GM12878 (cell line): ENCODE measurements at regions not wholly inside any gene's neighbourhood (a gene's known extent, or its start where the extent isn't known, plus 50 kb on each side); places are given as distances from the start of the nearest gene placed in this dataset.
A peak's percentile ranks its signal among the peaks of the same experiment; 100 is the strongest.

Experiments
- ATAC-seq: fragments of 200-7000 bp; cut with Tn5 transposase; 3 replicates; pipeline ENCODE4 v1.9.1; 2020; ENCODE audit warnings: mild to moderate bottlenecking, moderate library complexity
- BruUV-seq: library from RNA; stranded (reverse); fragments of 400-500 nt; replicated peaks from 2 replicates; lab custom pipeline; 2021; lab: Mats Ljungman, UMichigan
- CTCF ChIA-PET: fragments of 300-600 bp; sonication (Branson Sonifier 250); formaldehyde crosslinking; extraction: SDS; loops from one replicate; lab custom pipeline; 2021; ENCODE audit warnings: inconsistent platforms; lab: Yijun Ruan, JAX
- POLR2A ChIA-PET: fragments of 350-600 bp; formaldehyde crosslinking; extraction: SDS; loops from one replicate; lab custom pipeline; 2021; ENCODE audit warnings: inconsistent platforms; lab: Charles Lee
- RAD21 ChIA-PET: fragments of 300-600 bp; sonication (Branson Sonifier 250); formaldehyde crosslinking; loops from one replicate; lab custom pipeline; 2023; ENCODE audit warnings: antibody characterized with exemption; ENCODE audit not compliant: unreplicated experiment; lab: Charles Lee
- SMC1A ChIA-PET: fragments of 300-600 bp; sonication (Branson Sonifier 250); formaldehyde crosslinking; loops from one replicate; lab custom pipeline; 2023; ENCODE audit not compliant: unreplicated experiment, uncharacterized antibody; lab: Charles Lee
- DNase-seq: peaks from one replicate; pipeline ENCODE4 v3.0.0-alpha.2; 2011; ENCODE audit warnings: low read depth, low spot score
- FAIRE-seq: peaks from 3 replicates; lab custom pipeline; 2011; peaks lifted over from hg19 to GRCh38; lab: Jason Lieb, UNC
- H2AFZ ChIP-seq: 2 replicates; pipeline ENCODE4 v1.6.0; 2011; ENCODE audit warnings: low read depth, low read length, control low read depth; ENCODE audit not compliant: control insufficient read depth
- H3K27ac ChIP-seq: 2 replicates; pipeline ENCODE4 v1.5.1; 2011; ENCODE audit warnings: control low read depth; ENCODE audit not compliant: control insufficient read depth, insufficient read depth
- H3K27me3 ChIP-seq, 2 experiments: replicated peaks in 1 of 2; 2 replicates each; pipeline versions ENCODE4 v1.6.0 to v1.6.1; 2011; ENCODE audit warnings: low read length in 1 of 2; ENCODE audit not compliant: control insufficient read depth in 2 of 2, insufficient read depth in 2 of 2
- H3K36me3 ChIP-seq, 2 experiments: 2 replicates each; pipeline ENCODE4 v1.5.1; 2011; ENCODE audit warnings: low read length in 1 of 2; ENCODE audit not compliant: control insufficient read depth in 2 of 2, insufficient read depth in 2 of 2
- H3K4me1 ChIP-seq: 2 replicates; pipeline ENCODE4 v1.6.1; 2011; ENCODE audit warnings: mild to moderate bottlenecking, low read length, moderate library complexity, mixed read lengths; ENCODE audit not compliant: control insufficient read depth, insufficient read depth
- H3K4me2 ChIP-seq: 2 replicates; pipeline ENCODE4 v1.6.0; 2011; ENCODE audit warnings: control low read depth; ENCODE audit not compliant: control insufficient read depth, insufficient read depth
- H3K4me3 ChIP-seq: fragments of 200-600 bp; sonication (generic); 2 replicates; pipeline ENCODE4 v1.5.1; 2016
- H3K79me2 ChIP-seq: 2 replicates; pipeline ENCODE4 v1.6.0; 2011; ENCODE audit warnings: low read length; ENCODE audit not compliant: control insufficient read depth, insufficient read depth
- H3K9ac ChIP-seq: 2 replicates; pipeline ENCODE4 v1.8.0; 2011; ENCODE audit warnings: low read length, control low read depth, mixed read lengths; ENCODE audit not compliant: control insufficient read depth, insufficient read depth
- H3K9me3 ChIP-seq: replicated peaks from 3 replicates; pipeline ENCODE4 v1.5.1; 2011; ENCODE audit warnings: mild to moderate bottlenecking, low read length; ENCODE audit not compliant: control insufficient read depth, insufficient read depth
- H4K20me1 ChIP-seq: 2 replicates; pipeline ENCODE4 v1.6.0; 2011; ENCODE audit not compliant: control insufficient read depth, insufficient read depth
- ATF2 ChIP-seq: IDR thresholded peaks from 2 replicates; pipeline ENCODE4 v1.6.1; 2012; ENCODE audit warnings: low read length, inconsistent platforms
- CHD4 ChIP-seq: fragments of 200-600 bp; sonication (generic); IDR thresholded peaks from 2 replicates; pipeline ENCODE4 v1.6.1; 2016; ENCODE audit warnings: mild to moderate bottlenecking
- CTCF ChIP-seq, 3 experiments: IDR thresholded peaks in 2 of 3; conservative IDR thresholded peaks in 1 of 3; 2 replicates each; pipeline ENCODE4 v1.5.1; 2011; ENCODE audit warnings: low read depth in 3 of 3, low read length in 3 of 3, mild to moderate bottlenecking in 3 of 3, control low read depth in 2 of 3, moderate library complexity in 2 of 3, inconsistent platforms in 1 of 3, mixed read lengths in 1 of 3; ENCODE audit not compliant: control insufficient read depth in 2 of 3, insufficient read depth in 1 of 3; ENCODE audit errors: extremely low read depth in 1 of 3
- EZH2 ChIP-seq: IDR thresholded peaks from 2 replicates; pipeline ENCODE4 v1.6.1; 2012; ENCODE audit warnings: low read depth, mild to moderate bottlenecking, control low read depth, inconsistent platforms, low read length, borderline replicate concordance; ENCODE audit not compliant: control insufficient read depth
- KAT2A ChIP-seq: conservative IDR thresholded peaks from 2 replicates; pipeline ENCODE4 v1.6.1; 2011; ENCODE audit warnings: low read depth, low read length; ENCODE audit not compliant: control insufficient read depth
- KLF5 ChIP-seq: fragments of 450-650 bp; IDR thresholded peaks from 2 replicates; pipeline ENCODE4 v1.6.1; 2014; ENCODE audit warnings: mild to moderate bottlenecking; ENCODE audit not compliant: partially characterized antibody
- NFIC ChIP-seq: IDR thresholded peaks from 2 replicates; pipeline ENCODE4 v1.6.1; 2012; ENCODE audit warnings: low read depth, mild to moderate bottlenecking, inconsistent platforms, low read length, moderate library complexity
- NFXL1 ChIP-seq: fragments of 450-650 bp; IDR thresholded peaks from 2 replicates; pipeline ENCODE4 v1.6.1; 2017; ENCODE audit warnings: antibody characterized with exemption, mild to moderate bottlenecking, borderline replicate concordance
- NKRF ChIP-seq: fragments of 450-650 bp; conservative IDR thresholded peaks from 2 replicates; pipeline ENCODE4 v1.6.1; 2017; ENCODE audit warnings: mild to moderate bottlenecking, moderate library complexity
- PAX8 ChIP-seq: fragments of 450-650 bp; IDR thresholded peaks from 2 replicates; pipeline ENCODE4 v1.6.1; 2017; ENCODE audit warnings: mild to moderate bottlenecking, moderate library complexity
- POLR2AphosphoS5 ChIP-seq: IDR thresholded peaks from 2 replicates; pipeline ENCODE4 v1.6.1; 2011; ENCODE audit warnings: mild to moderate bottlenecking, low read length, inconsistent platforms
- RAD21 ChIP-seq: IDR thresholded peaks from 2 replicates; pipeline ENCODE4 v1.6.1; 2011; ENCODE audit warnings: mild to moderate bottlenecking, low read depth, low read length, moderate library complexity; ENCODE audit not compliant: insufficient read depth
- SUPT20H ChIP-seq: IDR thresholded peaks from 2 replicates; pipeline ENCODE4 v1.6.1; 2011; ENCODE audit warnings: low read depth, mild to moderate bottlenecking, low read length, moderate library complexity, borderline replicate concordance; ENCODE audit not compliant: control insufficient read depth
- SUZ12 ChIP-seq: fragments of 200-600 bp; sonication (generic); IDR thresholded peaks from one replicate; pipeline ENCODE4 v1.6.1; 2018; ENCODE audit warnings: antibody characterized with exemption, mild to moderate bottlenecking; ENCODE audit not compliant: unreplicated experiment
- TAF1 ChIP-seq: IDR thresholded peaks from 2 replicates; pipeline ENCODE4 v1.6.1; 2011; ENCODE audit warnings: mild to moderate bottlenecking, low read depth, low read length, borderline replicate concordance
- WRNIP1 ChIP-seq: IDR thresholded peaks from 2 replicates; pipeline ENCODE4 v1.6.1; 2011; ENCODE audit warnings: low read depth, low read length, improper control_type of control experiment, borderline replicate concordance
- ZNF274 ChIP-seq: IDR thresholded peaks from one replicate; pipeline ENCODE4 v1.8.0; 2011; ENCODE audit not compliant: insufficient read length, insufficient read depth
- ZNF622 ChIP-seq: fragments of 450-650 bp; IDR thresholded peaks from 2 replicates; pipeline ENCODE4 v1.6.1; 2017; ENCODE audit warnings: mild to moderate bottlenecking, inconsistent platforms
- WGBS: methylation state at CpG from one replicate; pipeline ENCODE4 v1.1.6; 2016; ENCODE audit warnings: low lambda C conversion rate; ENCODE audit not compliant: insufficient replicate concordance, insufficient coverage; ENCODE audit errors: missing lambda C conversion rate; 5-methylcytosine and 5-hydroxymethylcytosine counted together
- in situ Hi-C: fragments of 300-500 bp; cut with MboI; formaldehyde crosslinking; loops from 9 replicates; pipeline ENCODE4 v1.14.3; 2018; ENCODE audit warnings: mixed read lengths
- intact Hi-C: fragments of 100-400 bp; cut with micrococcal nuclease; formaldehyde crosslinking; loops from one replicate; pipeline ENCODE4 v1.14.2; 2022; ENCODE audit not compliant: unreplicated experiment

GRCh38 chr5:6950250-6950649 is 237.0 kb downstream of the TENT4A start:
- H3K79me2 ChIP-seq, result no peaks in the 10 kb centered on the region
- DNase-seq, result no peak
- ChIA-PET CTCF (no interaction called here), RAD21 (no interaction called here), SMC1A (interaction anchor here (0.7 kb wide), 1 partner anchor 795 kb away, joined by 3 read pairs; no protein-coding TSS in a partner anchor), POLR2A (no interaction called here)
- no peak overlapping the region for H3K27ac ChIP-seq
- no peaks in the 10 kb centered on the region for H3K36me3 ChIP-seq
- BruUV-seq, result no TSS peak
- no peaks in the 10 kb centered on the region for H4K20me1 ChIP-seq
- no peak overlapping the region for H3K4me3 ChIP-seq
- FAIRE-seq, result no peak
- H3K4me1 ChIP-seq, result no peaks in the 10 kb centered on the region
- peak; percentile 41; the same call in 2 of the 3 replicates for ATAC-seq
- H3K9ac ChIP-seq, result no peak overlapping the region
- H3K27me3 ChIP-seq, result no peaks in the 10 kb centered on the region
- H3K9me3 ChIP-seq, result no peaks in the 10 kb centered on the region
- no peak overlapping the region for H3K4me2 ChIP-seq
- intact Hi-C loops, result no loop called here
- in situ Hi-C loops, result no loop called here
- no peak overlapping the region for H2AFZ ChIP-seq
- 0% methylated on average over 2 of the region's 2 CpGs for WGBS
- TF ChIP-seq NFIC (no peak), CHD4 (no peak), KAT2A (no peak), NFXL1 (no peak), RAD21 (no peak), ZNF622 (no peak), KLF5 (no peak), ZNF274 (no peak), PAX8 (no peak), SUPT20H (no peak), CTCF (IDR thresholded peaks at IDR 0.05 in 2 of 3, conservative IDR thresholded peaks at IDR 0.05 in 1 of 3; ENCODE audit: control insufficient read depth in 2 of 3, extremely low read depth in 1 of 3, insufficient read depth in 1 of 3, low read depth in 3 of 3, low read length in 3 of 3) (no peak), SUZ12 (no peak), POLR2AphosphoS5 (no peak), EZH2 (no peak), TAF1 (no peak), ATF2 (no peak), NKRF (no peak), WRNIP1 (no peak)
